ENCODE measurements at regions not wholly inside any gene's neighbourhood (a gene's known extent, or its start where the extent isn't known, plus 50 kb on each side); places are given as distances from the start of the nearest gene placed in this dataset.
"Not testable (repeated sequence)": the region's sequence is repeated elsewhere in the genome, so short reads cannot be mapped to it uniquely, and the experiment has no call there.

DNA sequence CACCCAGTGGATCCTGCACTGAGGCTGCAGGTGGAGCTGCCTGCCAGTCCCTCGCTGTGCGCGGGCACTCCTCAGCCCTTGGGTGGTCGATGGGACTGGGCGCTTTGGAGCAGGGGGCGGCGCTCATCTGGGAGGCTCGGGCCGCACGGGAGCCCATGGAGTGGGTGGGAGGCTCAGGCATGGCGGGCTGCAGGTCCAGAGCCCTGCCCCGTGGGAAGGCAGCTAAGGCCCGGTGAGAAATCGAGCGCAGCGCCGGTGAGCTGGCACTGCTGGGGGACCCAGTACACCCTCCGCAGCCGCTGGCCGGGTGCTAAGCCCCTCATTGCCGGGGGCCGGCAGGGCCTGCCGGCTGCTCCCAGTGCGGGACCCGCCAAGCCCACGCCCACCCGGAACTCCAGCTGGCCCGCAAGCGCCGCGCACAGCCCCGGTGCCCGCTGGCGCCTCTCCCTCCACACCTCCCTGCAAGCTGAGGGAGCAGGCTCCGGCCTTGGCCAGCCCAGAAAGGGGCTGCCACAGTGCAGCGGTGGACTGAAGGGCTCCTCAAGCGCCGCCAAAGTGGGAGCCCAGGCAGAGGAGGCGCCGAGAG is 1636.5 kb downstream of the BRINP3 start:
- H3K79me1 ChIP-seq (ENCODE audit: low read length); H2AK5ac ChIP-seq (ENCODE audit: low read length); H3K4me2 ChIP-seq (ENCODE audit: low read length); H2BK12ac ChIP-seq (ENCODE audit: low read length); H3K9me3 ChIP-seq (ENCODE audit: insufficient read depth, low read depth, low read length); H3K27ac ChIP-seq (ENCODE audit: low read depth, low read length); H3K14ac ChIP-seq (ENCODE audit: low read length); H3K4ac ChIP-seq (ENCODE audit: low read depth, low read length); DNase-seq; H3K23ac ChIP-seq (ENCODE audit: low read length); H3K18ac ChIP-seq (ENCODE audit: low read length); H4K12ac ChIP-seq (ENCODE audit: low read depth, low read length); H3K36me3 ChIP-seq (ENCODE audit: control insufficient read depth in 1 of 2, insufficient read depth in 2 of 2, low read length in 2 of 2); H3K4me1 ChIP-seq (ENCODE audit: control insufficient read depth in 1 of 2, insufficient read depth in 2 of 2, low read length in 2 of 2); H4K91ac ChIP-seq (ENCODE audit: low read depth, low read length); H3K79me2 ChIP-seq (ENCODE audit: control insufficient read depth, insufficient read depth, low read length, poor library complexity); H2AFZ ChIP-seq (ENCODE audit: insufficient read depth, low read length, poor library complexity); H4K8ac ChIP-seq (ENCODE audit: low read depth, low read length); H2BK120ac ChIP-seq (ENCODE audit: insufficient read depth, low read length, poor library complexity); H3K27me3 ChIP-seq (ENCODE audit: insufficient read depth, low read length); H2BK5ac ChIP-seq (ENCODE audit: low read depth, low read length, poor library complexity); H3K4me3 ChIP-seq (ENCODE audit: low read depth, low read length); H3K9ac ChIP-seq (ENCODE audit: low read length): not testable (repeated sequence)
- WGBS (ENCODE audit: extremely low coverage, insufficient coverage, insufficient read length): no CpG with 5 or more reads among the region's 40 CpGs

DNA sequence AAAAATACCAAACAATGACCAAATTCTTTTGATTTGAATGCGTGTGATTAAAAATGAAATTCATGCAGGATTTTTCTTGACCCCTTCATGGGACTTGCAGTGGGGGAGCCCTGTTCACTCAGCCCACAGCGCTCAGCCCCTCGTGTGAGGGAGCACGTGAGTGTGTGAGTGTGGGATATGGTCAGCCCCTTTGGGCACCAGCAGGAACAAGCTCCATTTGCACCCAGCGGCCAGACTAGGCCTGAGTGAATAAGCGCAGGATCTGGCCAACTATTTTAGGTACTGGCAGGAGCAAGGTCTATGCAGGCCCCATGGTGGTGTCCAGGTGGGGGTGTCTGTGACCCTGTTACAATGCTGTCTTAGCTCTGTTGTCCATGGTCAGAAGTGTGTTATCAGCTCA is 1631.2 kb downstream of the BRINP3 start:
- Histone ChIP-seq H4K12ac (ENCODE audit: low read depth, low read length) (no peak overlapping the region), H3K18ac (ENCODE audit: low read length) (no peak overlapping the region), H3K79me2 (ENCODE audit: control insufficient read depth, insufficient read depth, low read length, poor library complexity) (no peaks in the 10 kb centered on the region), H2BK12ac (ENCODE audit: low read length) (no peak overlapping the region), H3K9me3 (ENCODE audit: insufficient read depth, low read depth, low read length) (no peaks in the 10 kb centered on the region), H3K27me3 (ENCODE audit: insufficient read depth, low read length) (no peaks in the 10 kb centered on the region), H3K79me1 (ENCODE audit: low read length) (no peaks in the 10 kb centered on the region), H3K4me2 (ENCODE audit: low read length) (no peak overlapping the region), H3K23ac (ENCODE audit: low read length) (no peak overlapping the region), H2BK120ac (ENCODE audit: insufficient read depth, low read length, poor library complexity) (no peak overlapping the region), H3K36me3 (ENCODE audit: control insufficient read depth in 1 of 2, insufficient read depth in 2 of 2, low read length in 2 of 2) (no peaks in the 10 kb centered on the region), H4K91ac (ENCODE audit: low read depth, low read length) (no peak overlapping the region), H3K4ac (ENCODE audit: low read depth, low read length) (no peak overlapping the region), H3K27ac (ENCODE audit: low read depth, low read length) (no peak overlapping the region), H3K9ac (ENCODE audit: low read length) (no peak overlapping the region), H3K14ac (ENCODE audit: low read length) (no peak overlapping the region), H2BK5ac (ENCODE audit: low read depth, low read length, poor library complexity) (no peak overlapping the region), H3K4me3 (ENCODE audit: low read depth, low read length) (peak overlapping the region; percentile 59), H2AK5ac (ENCODE audit: low read length) (no peak overlapping the region), H3K4me1 (ENCODE audit: control insufficient read depth in 1 of 2, insufficient read depth in 2 of 2, low read length in 2 of 2) (no peaks in the 10 kb centered on the region), H4K8ac (ENCODE audit: low read depth, low read length) (no peak overlapping the region), H2AFZ (ENCODE audit: insufficient read depth, low read length, poor library complexity) (no peak overlapping the region)
- no CpG with 5 or more reads among the region's 6 CpGs for WGBS (ENCODE audit: extremely low coverage, insufficient coverage, insufficient read length)
- no peak for DNase-seq

DNA sequence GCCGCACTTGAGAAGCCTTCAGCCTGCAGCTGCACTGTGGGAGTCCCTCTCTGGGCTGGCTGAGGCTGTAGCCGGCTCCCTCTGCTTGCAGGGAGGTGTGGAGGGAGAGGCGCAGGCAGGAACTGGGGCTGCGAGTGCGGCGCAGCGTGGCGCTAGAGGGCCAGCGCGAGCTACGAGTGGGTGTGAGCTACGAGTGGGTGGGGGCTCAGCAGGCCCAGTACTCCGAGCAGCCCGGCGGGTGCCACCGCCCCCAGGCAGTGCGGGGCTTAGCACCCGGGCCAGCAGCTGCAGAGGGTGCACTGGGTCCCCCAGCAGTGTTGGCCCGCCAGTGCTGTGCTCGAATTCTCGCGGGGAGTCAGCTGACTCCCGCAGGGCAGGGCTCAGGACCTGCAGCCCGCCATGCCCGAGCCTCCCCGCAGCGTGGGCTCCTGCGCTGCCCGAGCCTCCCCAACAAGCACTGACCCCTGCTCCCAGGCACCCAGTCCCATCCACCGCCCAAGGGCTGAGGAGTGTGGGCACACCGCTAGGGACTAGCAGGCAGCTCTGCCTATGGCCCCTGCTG is 1620.1 kb downstream of the BRINP3 start:
- H3K4ac ChIP-seq (ENCODE audit: low read depth, low read length): no peak overlapping the region

DNA sequence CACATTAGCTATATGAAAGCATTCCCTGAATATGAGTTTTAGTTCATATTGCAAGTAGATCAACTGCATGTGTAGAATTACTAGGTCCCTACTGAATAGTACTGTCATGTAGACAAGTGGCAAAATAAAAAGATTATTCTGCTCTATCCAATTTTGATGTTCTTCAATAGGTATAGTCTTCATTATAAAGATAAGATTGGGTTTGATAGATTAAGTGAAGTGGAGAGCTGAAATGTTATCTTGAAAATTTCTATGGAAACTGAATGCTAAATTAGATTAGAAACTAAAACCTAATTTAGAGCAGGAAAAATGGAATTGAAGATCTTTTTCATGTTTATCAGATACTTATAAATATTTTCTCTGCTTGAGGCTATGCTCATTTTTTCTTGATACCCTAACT is 1610.0 kb downstream of the BRINP3 start:
- Histone ChIP-seq H2AFZ (ENCODE audit: insufficient read depth, low read length, poor library complexity) (no peak overlapping the region), H4K12ac (ENCODE audit: low read depth, low read length) (no peak overlapping the region)
- DNase-seq: no peak

More for the DNA sequence above, 1620.1 kb downstream of the BRINP3 start:
- Histone ChIP-seq H3K18ac (ENCODE audit: low read length) (no peak overlapping the region), H2BK5ac (ENCODE audit: low read depth, low read length, poor library complexity) (no peak overlapping the region), H3K27me3 (ENCODE audit: insufficient read depth, low read length) (no peaks in the 10 kb centered on the region), H3K14ac (ENCODE audit: low read length) (no peak overlapping the region), H3K23ac (ENCODE audit: low read length) (no peak overlapping the region), H4K8ac (ENCODE audit: low read depth, low read length) (no peak overlapping the region), H2AK5ac (ENCODE audit: low read length) (no peak overlapping the region), H3K79me1 (ENCODE audit: low read length) (no peaks in the 10 kb centered on the region), H2AFZ (ENCODE audit: insufficient read depth, low read length, poor library complexity) (no peak overlapping the region), H3K4me2 (ENCODE audit: low read length) (no peak overlapping the region), H4K91ac (ENCODE audit: low read depth, low read length) (no peak overlapping the region), H3K36me3 (ENCODE audit: control insufficient read depth in 1 of 2, insufficient read depth in 2 of 2, low read length in 2 of 2) (no peaks in the 10 kb centered on the region), H3K4me3 (ENCODE audit: low read depth, low read length) (no peak overlapping the region), H3K79me2 (ENCODE audit: control insufficient read depth, insufficient read depth, low read length, poor library complexity) (no peaks in the 10 kb centered on the region), H4K12ac (ENCODE audit: low read depth, low read length) (no peak overlapping the region), H3K9ac (ENCODE audit: low read length) (no peak overlapping the region), H3K4me1 (ENCODE audit: control insufficient read depth in 1 of 2, insufficient read depth in 2 of 2, low read length in 2 of 2) (no peaks in the 10 kb centered on the region), H2BK12ac (ENCODE audit: low read length) (no peak overlapping the region), H3K9me3 (ENCODE audit: insufficient read depth, low read depth, low read length) (peaks cover 3% of the 10 kb centered on the region), H3K27ac (ENCODE audit: low read depth, low read length) (no peak overlapping the region), H2BK120ac (ENCODE audit: insufficient read depth, low read length, poor library complexity) (no peak overlapping the region)
- no CpG with 5 or more reads among the region's 31 CpGs for WGBS (ENCODE audit: extremely low coverage, insufficient coverage, insufficient read length)
- no peak for DNase-seq

More for the DNA sequence above, 1610.0 kb downstream of the BRINP3 start:
- Histone ChIP-seq H3K4ac (ENCODE audit: low read depth, low read length) (no peak overlapping the region), H3K79me1 (ENCODE audit: low read length) (no peaks in the 10 kb centered on the region), H3K9ac (ENCODE audit: low read length) (no peak overlapping the region), H3K4me3 (ENCODE audit: low read depth, low read length) (no peak overlapping the region), H3K36me3 (ENCODE audit: control insufficient read depth in 1 of 2, insufficient read depth in 2 of 2, low read length in 2 of 2) (no peaks in the 10 kb centered on the region), H3K27me3 (ENCODE audit: insufficient read depth, low read length) (no peaks in the 10 kb centered on the region), H3K4me1 (ENCODE audit: control insufficient read depth in 1 of 2, insufficient read depth in 2 of 2, low read length in 2 of 2) (no peaks in the 10 kb centered on the region), H3K9me3 (ENCODE audit: insufficient read depth, low read depth, low read length) (no peaks in the 10 kb centered on the region), H3K4me2 (ENCODE audit: low read length) (no peak overlapping the region), H3K79me2 (ENCODE audit: control insufficient read depth, insufficient read depth, low read length, poor library complexity) (no peaks in the 10 kb centered on the region), H4K91ac (ENCODE audit: low read depth, low read length) (no peak overlapping the region), H2BK5ac (ENCODE audit: low read depth, low read length, poor library complexity) (no peak overlapping the region), H2BK12ac (ENCODE audit: low read length) (no peak overlapping the region), H3K18ac (ENCODE audit: low read length) (no peak overlapping the region), H2AK5ac (ENCODE audit: low read length) (no peak overlapping the region), H3K27ac (ENCODE audit: low read depth, low read length) (no peak overlapping the region), H2BK120ac (ENCODE audit: insufficient read depth, low read length, poor library complexity) (no peak overlapping the region), H3K14ac (ENCODE audit: low read length) (no peak overlapping the region), H3K23ac (ENCODE audit: low read length) (no peak overlapping the region), H4K8ac (ENCODE audit: low read depth, low read length) (no peak overlapping the region)

All from trophoblast cell (in vitro differentiated cells and primary cell).